SK-N-DZ (cell line): ENCODE measurements at regions not wholly inside any gene's neighbourhood (a gene's known extent, or its start where the extent isn't known, plus 50 kb on each side); places are given as distances from the start of the nearest gene placed in this dataset.
A peak's percentile ranks its signal among the peaks of the same experiment; 100 is the strongest.

Experiments used
- DNase-seq: peaks from one replicate; pipeline ENCODE4 v3.0.0-alpha.2; 2015; ENCODE audit warnings: low spot score

- no peak for DNase-seq
Observed at GRCh38 chr13:105333416-105333815, 1202.0 kb downstream of the EFNB2 start.

GRCh38 chr13:105329359-105329758 is 1206.1 kb downstream of the EFNB2 start:
- DNase-seq: no peak

GRCh38 chr13:105328212-105328611 is 1207.2 kb downstream of the EFNB2 start:
- no peak for DNase-seq

DNA sequence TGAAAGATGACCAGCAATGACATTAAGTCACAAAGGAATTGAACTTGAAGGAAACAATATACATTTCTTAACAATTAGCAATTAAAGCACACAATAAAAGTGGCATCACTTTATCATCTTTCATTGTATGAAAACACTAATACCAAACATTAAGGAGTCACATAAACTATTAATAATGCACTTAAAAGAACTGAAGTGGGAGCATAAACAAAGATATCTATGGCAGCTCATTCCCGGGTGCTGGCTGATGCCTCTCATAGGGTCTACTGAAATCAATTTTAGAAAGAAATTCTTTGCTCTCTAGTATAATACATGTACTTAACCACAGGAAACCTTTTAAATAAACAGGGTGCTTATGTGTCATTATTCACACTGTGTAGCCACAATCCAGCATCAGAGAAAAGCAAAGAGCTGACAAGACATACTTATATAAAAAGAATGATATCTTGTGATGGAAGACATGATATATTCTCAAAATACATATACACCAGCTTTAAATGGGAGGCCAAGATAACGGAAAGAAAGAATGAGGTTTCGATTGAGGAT is 1207.8 kb downstream of the EFNB2 start:
- no peak for DNase-seq

DNA sequence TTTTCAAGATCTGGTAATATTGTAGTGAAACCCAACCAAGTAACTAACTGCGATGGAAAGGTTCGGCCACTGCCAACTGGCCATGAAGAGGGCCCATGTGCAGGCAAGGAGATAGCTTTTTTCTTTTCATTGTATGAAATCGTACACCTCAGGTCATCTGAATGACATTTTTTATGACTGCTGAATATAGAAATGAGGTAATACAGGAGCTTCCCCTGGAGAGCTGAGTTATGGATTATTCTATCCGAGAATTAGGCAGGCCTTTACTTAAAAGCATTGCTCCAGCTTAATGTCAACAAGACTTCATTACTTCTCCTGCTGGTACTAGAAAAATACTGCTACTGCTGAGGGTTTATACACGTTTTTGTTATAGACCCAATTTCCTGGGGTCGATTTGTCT is 1215.6 kb downstream of the EFNB2 start:
- no peak for DNase-seq

DNA sequence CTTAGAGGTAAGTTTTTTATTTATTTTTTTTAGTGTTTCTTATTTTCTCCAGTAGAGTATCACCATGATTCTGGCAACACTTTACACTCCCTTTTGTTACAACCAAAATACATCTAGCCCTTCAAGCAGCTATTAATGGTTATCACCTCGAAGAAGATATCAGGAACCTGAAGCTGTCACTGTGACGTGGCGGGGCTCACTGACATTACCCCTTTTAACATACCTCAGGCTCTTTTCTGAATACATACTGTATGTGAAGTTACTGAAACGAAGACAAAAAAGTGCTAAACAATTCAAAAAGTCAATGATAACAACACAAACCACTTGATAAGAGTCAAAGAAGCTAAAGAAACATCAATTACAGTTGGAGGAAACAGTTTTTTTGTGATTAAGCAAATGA is 1218.7 kb downstream of the EFNB2 start:
- no peak for DNase-seq

DNA sequence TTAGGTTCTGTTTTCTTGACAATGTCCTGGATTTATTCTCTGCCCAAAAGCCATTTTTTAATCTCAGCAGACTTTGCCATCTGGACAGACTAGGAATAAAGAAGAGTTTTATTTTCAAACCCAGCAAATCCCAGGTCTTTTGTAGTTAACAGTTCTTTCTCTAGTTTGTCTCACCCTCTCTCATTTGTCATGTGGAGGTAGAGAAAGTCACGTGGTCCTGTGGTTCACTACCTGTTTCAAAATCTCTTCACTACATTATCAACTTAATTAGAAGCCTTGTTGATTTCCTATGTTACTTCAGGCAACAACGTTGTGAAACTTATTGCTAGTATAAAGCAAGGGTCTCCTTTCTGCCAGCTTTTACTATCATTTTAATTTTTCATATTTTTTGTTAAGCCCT is 1222.6 kb downstream of the EFNB2 start:
- no peak for DNase-seq

DNA sequence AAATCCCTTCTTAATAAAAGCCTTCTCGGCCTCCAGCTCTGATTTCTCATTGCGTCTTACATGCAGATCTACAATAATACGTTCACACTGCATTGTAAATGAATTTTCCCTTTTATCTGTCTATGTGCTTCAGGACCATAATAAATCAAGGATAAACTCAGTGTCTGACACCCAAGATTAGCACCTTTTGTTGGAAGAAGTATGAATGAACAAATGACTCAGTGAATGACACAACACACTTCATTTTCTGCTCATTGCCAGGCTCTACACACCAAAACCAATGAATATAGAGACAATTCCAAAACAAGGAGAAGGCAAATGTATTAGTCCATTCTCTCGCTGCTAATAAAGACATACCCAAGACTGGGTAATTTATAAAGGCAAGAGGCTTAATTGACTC is 1224.4 kb downstream of the EFNB2 start:
- DNase-seq: no peak

- DNase-seq: no peak
Observed at GRCh38 chr13:105307776-105308175, 1227.7 kb downstream of the EFNB2 start.

DNA sequence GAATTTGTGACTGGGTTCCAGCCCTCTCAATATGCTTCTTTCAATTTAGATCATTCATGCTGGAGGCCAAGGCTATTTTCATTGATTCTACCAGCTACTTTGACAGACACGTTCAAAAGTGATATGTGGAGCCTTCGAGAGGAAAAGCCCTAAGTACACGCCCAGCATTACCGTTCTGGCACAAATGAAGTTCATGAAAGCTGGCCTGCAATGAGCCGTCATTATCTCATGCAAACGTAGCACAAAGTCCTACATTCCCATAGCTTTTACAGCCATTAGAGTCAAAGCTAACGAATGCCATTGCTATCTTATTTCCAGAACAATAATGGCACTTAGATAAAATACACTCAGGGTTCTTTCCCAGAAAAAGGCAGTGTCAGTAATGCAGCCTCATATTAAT is 1237.6 kb downstream of the EFNB2 start:
- DNase-seq: no peak

DNA sequence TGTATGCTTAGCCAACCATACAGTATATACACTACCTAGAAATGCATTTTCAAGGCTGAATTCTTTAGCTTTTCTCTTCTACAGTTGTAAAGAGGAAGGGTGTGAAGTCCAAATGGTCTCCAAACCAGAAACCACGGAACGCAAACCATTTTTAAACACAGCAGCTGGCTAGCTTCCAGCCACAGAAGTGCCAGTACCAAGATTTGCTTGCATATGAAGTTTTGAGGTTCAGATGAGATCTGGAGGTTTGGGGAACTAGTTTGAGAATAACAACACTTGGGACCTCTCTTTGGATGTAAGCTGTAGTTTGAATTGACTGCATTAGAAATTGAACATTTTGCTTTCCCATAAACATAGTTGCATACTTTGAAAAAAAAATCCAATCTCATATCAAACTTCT is 1243.5 kb downstream of the EFNB2 start:
- DNase-seq: no peak

DNA sequence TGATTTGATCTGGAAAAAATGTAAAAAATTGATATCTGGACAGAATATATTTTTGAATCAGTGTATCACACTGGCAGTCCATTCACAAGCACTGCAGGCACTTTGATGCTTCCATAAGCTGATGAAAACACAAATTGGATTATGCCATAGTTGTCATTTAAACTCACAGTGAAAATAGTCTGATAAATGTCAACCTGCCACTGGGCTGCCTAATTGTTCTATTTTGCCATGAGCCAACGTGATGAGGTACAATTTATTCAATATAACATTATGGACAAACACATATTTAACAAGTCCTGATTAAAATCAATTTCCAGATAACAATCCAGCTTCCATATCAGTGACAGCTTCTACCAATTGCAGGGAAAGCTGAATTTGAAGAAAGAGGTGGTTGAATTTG is 1244.9 kb downstream of the EFNB2 start:
- DNase-seq: peak; percentile 32

DNA sequence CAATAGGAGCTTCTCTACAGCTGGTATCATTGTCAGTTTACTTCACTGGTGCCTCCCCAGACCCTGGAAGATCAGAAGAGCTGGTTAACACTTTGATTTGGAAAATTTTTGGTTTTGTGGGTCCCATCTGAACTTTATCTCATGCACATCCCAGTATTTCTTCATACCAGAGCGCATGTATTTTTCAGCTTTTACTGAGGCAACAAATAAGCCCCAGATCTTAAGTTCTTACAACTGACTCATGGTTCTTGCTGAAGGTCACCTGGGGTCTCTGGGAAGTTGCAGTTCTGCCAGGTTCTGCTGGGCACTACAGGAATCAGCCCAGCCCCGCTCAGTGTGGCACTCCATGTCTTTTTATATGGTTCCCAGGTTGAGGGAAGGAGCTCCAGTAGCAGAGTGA is 1249.9 kb downstream of the EFNB2 start:
- DNase-seq: no peak

GRCh38 chr13:105282406-105283285 is 1252.8 kb downstream of the EFNB2 start:
- no peak for DNase-seq

GRCh38 chr13:105278943-105279381 is 1256.5 kb downstream of the EFNB2 start:
- DNase-seq: peak; percentile 13

GRCh38 chr13:105276571-105276970 is 1258.9 kb downstream of the EFNB2 start:
- no peak for DNase-seq

DNA sequence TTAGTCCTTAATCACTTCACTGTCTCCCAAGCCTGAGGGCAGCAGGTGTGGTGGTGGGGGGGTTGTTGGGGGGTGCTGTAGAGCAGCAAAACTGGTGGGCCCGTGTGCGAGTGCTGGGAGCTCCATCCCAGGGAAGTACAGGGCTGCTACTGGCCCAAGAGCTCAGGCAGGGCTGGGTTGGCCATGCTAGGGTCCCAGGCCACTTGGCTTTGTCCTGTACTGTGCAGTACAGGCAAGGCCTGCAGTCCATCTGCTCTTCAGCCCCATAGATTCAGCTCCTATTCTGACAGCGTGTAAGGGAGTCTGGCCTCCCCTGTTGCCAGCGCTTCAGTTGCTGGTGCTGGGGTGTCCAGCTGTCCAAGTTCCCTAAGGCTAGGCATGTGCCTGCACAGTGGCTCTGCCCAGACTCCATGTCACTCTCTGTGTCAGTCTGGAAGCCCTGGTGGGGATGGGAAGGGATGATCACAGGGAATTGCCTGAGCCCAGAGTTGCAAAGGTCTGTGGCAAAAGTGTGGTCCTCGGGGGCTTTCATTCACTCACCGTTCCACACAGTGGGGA is 1261.7 kb downstream of the EFNB2 start:
- no peak for DNase-seq

- no peak for DNase-seq
Observed at GRCh38 chr13:105272660-105273631, 1262.5 kb downstream of the EFNB2 start.

- no peak for DNase-seq
Observed at GRCh38 chr13:105266615-105267014, 1268.8 kb downstream of the EFNB2 start.

GRCh38 chr13:105262579-105262978 is 1272.9 kb downstream of the EFNB2 start:
- DNase-seq: no peak

DNA sequence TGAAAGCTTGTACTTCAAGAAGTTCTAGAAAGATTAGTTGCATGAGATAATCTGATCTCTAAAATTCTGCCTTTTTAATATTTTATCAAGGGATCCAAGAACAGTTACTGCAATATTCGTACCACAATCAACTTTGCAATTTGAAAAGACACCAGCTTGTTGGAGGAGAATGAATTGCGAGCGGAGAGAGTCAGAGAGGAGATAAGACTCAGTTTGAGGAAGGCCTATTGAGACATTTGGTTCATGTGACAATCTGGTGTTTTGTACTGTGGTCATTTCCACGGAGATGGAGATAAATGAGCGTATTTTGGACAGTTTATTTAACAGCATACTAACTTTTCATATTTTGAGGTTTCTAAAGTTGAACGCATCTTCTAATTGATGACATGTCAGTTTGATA is 1276.0 kb downstream of the EFNB2 start:
- DNase-seq: no peak

DNA sequence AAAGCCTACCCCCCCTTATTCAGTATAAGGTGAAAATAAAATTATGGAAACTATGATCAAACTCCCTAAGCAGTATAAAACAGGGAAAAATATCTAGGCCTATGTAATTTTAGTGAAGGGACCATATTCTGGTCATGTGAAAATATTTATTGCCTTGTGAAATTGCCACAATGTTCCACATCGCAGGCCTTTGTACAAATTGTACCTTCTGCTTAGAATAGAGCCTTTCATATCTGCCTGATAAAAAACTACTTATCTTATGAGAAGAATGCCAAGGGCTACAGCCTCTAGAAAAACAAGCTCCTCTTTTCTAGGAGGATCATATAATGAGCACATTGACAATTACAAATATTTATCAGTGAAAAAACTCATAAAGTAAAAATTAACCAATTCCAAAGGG is 1280.0 kb downstream of the EFNB2 start:
- DNase-seq: no peak
